ENCODE measurements at regions not wholly inside any gene's neighbourhood (a gene's known extent, or its start where the extent isn't known, plus 50 kb on each side); places are given as distances from the start of the nearest gene placed in this dataset.

DNA sequence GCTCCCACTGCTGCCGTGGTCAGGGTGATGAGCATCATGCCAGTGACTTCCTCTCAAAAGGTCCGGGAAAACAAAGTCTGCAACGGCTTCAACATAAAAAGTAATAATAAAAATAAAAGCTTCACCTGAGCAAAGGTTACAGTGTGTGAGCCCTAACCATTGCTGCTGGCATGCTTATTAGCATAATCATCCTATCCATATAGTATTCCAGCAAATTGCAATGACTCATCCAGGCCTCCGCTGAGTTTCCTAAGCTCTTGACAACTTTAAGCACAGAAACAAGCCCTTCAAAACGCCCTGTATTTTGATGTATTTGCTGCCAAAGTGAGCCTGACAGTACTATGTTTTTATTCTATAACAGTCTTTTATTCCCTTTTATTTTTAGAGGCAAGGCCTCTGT, 100.5 kb downstream of the AASDH start:
- DNase-seq (ENCODE audit: low spot score), result no peak

DNA sequence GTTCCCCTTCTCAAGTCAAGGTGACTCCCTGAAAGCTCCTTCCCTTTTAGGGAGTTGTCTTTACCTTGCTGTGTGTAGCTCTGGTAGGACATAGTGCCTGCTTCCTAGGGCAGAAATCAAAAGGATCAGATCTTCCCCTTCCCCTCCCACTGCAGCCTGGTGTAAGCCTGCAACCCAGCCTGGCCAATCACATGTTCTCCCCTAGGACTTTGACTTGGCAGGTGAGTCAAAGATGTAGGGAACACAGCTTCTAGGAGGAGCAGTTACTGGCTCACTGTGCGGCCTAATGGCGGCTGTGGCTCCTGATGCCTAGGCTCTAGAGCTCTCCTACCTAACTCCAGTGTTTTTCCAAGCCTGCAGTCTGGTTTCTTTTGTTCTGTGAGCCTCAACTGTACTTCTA, 103.9 kb downstream of the AASDH start:
- no peak for DNase-seq (ENCODE audit: low spot score)

DNA sequence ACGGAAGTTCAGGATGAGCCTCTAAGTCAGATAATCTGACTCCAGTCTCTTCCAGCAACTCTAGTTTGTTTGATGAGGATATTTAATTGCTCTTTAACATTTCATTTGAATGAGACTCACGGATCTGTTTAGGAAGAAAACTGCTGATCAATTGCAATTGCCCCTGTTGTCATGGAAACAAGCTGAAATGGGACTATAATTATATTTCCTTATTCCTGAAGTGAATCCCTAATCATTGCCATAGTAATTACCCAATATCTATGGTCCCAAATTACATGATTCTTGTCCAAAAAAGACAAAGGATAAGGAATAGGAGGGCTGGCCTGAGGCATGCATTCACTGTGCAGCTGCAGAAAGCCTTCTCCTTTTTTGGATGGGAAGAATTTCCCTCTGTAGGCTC, 105.3 kb downstream of the AASDH start:
- no peak for DNase-seq (ENCODE audit: low spot score)

DNA sequence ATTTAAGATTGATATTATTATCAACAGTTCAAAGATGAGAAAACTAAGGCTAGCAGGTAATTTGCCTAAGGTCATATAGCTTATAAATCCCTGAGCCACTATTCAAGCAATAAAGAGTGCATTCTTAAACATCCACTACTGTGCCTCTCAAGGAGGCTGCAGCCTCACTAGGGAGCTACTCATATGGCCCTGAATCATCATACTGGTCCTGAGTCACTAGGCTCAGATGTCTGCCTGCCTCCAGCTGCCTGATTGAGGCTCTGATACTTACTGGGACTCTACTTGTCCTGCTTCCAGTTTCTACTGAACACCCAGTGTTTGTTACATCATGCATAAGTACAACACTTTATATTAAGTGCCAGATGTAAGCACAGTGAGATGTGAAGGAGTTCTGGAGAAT, 110.7 kb downstream of the AASDH start:
- no peak for DNase-seq (ENCODE audit: low spot score)

DNA sequence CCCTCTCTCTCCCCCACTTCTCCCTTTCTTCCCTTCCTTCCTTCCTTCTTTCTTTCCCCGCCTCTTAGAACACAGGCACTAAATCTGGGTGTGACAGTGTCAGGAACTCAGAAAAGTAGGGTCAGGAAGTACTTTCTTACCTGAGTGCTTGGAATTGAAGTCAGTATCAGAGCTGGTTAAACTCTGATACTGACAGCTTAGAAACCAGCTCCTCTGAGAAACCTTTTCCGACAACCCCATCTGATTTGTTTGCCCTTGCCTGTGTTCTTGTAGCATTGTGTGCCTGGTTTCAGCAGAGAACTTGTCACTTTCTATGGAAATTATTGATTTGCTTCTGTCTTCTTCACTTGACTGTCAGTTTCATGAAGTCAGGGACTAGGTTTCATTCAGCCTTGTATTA, 113.9 kb downstream of the AASDH start:
- DNase-seq (ENCODE audit: low spot score), result no peak

DNA sequence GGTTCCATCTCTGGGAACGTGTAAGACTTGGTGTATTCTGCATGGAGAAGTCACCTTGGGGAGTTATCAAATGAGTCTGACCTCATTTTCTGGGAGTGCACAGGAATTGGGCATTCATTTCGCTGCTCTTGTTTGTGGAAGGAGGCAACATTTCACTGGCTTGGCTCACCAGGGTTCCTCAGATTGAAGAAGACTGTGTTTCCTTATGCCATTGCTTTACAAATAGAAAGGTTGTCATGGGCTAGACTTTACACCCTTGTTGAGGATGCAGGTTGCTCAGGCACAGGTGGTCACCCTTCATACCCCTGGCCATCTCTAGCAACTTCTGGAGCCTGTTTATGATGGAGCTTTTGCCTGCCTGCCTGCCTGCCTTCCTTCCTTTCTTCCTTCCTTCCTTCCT, 114.4 kb downstream of the AASDH start:
- no peak for DNase-seq (ENCODE audit: low spot score)

DNA sequence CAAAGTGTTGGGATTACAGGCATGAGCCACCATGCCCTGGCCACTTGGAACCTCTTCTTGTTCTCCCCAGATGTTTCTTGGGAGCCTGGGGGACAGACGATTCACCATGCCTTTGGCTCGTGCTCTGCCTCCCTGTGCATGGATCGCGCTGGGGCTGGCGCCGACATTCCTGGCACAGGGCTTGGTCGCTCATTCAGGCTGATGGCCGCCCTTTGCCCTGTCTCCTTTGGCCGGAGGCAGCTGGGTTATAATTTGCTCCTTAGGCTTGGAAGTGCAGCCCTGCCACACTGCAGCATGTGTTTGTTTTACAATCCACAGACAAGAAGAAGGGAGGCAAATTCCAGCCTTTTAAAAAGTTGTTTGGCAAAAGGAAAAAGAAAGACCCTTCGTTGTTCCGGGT, 115.3 kb downstream of the AASDH start:
- DNase-seq (ENCODE audit: low spot score), result no peak

DNA sequence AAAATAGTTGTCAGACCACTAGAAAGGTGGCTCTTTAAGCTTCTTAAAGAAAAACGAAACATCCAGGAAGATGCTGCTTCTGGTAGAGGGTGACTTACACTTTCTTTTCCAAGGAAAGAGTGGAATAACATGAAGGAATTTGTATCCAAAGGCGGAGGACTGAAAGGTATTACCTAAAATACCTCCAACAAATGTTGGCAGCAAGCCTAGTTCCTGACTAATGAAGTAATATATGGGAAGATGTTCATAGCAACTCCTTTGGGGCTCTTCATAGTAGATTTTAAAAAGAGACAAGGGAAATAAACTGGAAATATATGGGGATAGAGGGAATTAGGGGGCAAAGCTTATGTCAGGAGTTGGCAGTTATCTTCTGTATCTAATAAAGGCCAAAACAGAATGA, 116.2 kb downstream of the AASDH start:
- DNase-seq (ENCODE audit: low spot score), result no peak

DNA sequence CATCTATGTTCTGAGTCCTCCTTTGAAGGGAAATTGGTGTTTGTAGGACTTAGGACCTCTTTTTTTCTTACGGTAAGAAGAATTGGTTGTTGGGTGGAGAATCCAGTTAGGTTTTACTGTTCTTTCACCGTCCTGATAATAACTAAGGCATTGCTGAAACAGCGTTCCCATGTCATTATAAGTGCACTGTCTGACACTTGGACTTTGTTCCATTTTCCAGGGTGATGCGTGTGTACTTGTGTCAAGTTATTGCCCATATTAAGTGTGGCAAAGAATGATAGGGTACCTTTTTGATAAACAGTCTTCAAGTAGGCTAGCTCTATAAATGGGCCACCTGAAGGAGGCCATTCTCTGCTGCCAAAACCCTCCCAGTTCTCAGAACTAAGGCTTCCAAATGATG, 119.7 kb downstream of the AASDH start:
- DNase-seq (ENCODE audit: low spot score), result no peak

DNA sequence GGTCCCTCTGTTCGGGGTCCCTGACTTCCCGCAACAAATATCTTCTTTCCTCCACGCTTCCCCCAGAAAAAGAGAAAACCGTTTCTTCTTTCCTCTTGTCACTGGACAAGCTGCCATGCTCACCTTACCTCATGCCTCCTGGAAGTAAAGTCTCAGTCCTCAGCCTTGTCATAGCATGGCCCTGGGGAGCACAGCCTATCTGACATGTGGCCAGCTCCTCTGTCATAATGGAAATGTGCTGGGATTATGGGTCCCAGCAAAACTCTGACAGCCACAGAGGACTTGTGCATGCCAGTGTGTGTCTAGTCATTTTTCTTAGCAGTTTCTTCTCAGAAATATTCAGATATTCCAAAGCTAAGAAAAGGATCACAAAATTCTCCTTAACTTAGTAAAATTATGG, 122.4 kb downstream of the AASDH start:
- no peak for DNase-seq (ENCODE audit: low spot score)

DNA sequence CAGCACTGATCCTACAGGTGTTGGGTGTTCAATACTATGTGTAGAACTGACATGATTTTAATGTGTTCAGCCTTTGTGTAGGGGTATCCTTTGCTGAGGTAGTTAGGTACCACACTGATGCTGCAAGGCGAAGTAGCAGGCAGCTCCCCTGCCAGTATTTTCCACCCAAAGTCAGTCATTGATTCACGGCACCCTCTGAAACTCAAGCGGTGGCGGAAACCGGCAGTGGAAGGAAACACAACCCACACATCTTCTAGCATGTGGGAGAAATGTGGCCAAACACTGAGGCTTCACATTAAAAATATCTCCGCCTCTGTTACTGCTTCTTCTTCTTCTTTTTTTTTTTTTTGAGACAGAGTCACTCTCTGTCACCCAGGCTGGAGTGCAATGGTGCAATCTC, 126.3 kb downstream of the AASDH start:
- DNase-seq (ENCODE audit: low spot score), result no peak

DNA sequence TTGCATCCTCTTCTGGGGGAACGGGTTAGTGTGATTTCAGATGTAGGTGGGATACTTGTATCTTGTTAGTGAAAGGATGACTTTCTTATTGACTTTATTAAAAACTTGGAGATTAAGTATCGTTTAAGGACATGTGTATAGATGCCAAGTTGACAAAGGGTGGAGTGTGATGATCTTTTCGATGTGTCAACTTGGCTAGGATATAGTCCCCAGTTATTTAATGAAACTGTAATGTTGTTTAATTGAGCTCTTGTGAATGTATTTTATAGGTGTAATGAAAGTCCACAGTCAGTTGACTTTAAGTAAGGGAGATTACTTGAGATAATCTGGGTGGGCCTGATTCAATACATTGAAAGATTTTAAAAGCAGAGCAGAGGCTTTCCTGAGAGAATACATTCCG, 127.0 kb downstream of the AASDH start:
- DNase-seq (ENCODE audit: low spot score), result no peak

DNA sequence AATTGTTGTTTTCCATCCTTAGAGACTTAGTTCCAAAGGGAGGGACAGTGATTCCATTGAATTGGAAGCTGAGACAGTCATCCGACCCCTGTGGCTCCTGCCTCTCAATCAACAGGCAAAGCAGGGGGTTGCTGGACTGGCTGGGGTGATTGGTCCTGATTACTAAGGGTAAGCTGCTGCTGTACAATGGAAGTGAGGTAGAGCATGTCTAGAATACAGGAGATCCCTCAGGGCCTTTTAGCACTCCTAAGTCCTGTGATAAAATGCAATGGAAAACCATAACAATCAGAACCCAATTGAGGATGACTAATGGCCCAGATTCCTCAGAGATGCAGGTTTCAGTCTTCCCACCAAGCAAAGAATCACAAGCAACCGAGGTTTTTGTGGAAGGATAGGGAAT, 127.6 kb downstream of the AASDH start:
- no peak for DNase-seq (ENCODE audit: low spot score)

DNA sequence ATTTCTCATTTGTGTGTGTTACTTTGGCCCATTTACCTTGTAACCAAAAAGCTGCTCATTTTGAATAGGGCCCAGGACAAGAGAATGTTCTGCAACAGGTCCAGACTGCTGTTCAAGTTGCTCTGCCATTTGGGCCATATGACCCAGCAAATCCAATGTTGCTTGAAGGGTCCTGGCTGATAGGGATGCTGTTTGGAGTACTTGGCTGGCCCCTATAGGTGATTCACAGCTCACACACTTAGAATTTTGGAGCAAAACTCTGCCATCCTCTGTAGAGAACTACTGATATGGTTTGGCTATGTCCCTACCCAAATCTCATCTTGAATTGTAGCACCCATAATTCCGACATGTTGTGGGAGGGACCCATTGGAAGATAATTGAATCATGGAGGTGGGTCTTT, 131.5 kb downstream of the AASDH start:
- DNase-seq (ENCODE audit: low spot score), result no peak

DNA sequence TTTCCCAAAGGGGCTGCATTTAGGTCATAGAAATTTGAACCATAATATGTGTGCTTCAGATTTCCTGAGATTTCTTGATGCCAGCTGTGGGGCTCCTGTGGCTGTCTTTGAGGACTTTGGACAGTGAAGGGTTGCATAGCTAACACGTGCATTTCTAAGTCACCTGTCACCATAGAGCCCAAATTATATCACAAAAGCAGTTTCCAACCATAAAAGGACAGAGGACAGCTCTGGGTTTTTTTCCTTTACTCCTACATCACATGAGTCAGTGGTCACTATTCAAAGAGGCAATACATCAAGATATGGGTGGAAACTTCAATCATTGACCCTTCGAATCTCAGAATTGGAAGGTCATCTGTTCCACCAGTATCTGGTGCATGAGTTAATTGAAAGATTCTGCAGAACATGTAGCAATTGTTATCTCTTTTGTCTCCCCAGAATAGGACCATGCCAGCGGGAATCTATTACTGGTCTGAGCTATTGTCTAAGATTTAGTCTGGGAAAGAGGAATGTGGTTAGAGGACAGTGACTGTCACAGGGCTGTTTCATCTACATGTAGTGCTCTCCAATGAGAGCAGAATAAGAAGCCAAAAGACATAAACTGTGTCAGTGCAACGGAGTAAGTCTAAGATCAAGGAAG, 133.5 kb downstream of the AASDH start:
- no peak for DNase-seq (ENCODE audit: low spot score)

DNA sequence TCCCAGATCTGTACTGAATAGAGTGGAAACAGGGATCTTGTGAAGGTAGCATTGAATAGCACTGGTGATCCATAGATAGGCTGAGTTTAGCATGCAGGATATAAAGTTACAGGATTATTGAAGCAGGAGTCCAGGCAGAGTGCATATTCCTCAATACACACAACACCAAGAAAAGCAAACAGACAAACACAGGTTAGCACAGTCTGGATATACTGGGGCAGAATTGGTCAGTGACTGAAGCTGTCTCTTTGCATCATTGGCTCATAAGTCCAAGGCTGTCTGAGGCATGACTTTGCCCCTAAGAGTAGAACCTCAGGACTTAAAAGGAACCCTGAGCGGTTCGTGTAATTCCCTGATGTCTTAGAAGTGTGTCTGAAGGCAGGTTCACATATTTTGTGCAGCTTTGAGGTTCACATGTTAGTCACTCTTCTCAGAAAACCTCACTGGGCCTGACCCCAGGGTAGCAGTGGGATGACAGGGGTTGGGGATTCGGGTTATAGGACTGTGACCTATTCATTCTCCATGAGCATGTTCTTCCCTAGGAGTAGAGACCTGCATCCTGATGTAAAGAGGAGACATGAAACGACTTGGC, 134.6 kb downstream of the AASDH start:
- DNase-seq (ENCODE audit: low spot score), result no peak

DNA sequence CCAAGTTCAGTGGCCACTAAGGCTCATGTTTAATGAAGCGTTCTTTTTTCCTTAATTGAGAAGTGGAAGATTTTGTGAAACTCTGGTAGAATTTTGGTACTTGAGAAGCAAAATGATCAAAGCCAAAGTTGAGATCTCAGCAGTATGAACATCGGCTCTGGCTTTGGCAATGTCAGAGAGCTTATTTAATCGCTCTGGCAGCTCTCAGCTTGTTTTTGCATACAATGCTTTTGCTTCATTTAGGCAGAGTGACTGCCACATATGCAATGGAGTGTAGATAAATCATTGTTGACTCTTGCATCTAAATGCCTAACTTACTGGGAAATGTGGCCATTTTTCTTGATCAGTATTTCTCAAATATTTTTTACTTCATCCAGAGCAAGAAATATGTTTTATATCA, 135.7 kb downstream of the AASDH start:
- no peak for DNase-seq (ENCODE audit: low spot score)

DNA sequence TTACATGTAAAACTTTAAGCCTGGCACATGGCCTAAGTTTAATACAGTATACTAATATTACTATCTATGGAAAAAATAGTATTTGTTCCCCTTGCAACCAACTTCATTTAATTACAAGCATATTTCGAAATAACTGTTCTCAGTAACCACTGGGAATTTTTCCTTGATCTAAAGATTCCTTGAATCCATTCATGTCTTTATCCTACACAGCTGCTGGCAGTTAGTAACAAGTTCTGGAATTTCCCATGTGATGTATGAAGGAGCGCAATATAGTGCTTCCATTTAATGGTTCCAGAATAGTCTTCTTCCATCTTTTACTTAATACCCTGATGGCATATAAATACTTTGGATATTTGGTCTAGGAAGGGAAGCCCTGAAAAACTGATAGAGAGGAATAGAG, 136.5 kb downstream of the AASDH start:
- no peak for DNase-seq (ENCODE audit: low spot score)

DNA sequence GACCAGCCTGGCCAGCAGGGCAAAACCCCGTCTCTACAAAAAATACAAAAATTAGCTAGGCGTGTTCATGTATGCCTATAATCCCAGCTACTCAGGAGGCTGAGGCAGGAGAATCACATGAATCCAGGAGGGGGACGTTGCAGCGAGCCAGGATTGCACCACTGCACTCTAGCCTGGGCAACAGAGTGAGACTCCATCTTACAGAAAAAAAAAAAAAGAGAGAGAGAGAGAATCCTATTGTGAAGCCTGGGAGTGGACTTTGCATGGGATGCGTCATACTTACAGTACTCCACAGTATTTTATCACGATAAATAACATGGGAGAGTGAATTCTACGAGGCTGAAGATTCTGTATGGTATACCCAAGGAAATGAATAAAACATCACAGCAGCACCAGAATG, 139.6 kb downstream of the AASDH start:
- no peak for DNase-seq (ENCODE audit: low spot score)

DNA sequence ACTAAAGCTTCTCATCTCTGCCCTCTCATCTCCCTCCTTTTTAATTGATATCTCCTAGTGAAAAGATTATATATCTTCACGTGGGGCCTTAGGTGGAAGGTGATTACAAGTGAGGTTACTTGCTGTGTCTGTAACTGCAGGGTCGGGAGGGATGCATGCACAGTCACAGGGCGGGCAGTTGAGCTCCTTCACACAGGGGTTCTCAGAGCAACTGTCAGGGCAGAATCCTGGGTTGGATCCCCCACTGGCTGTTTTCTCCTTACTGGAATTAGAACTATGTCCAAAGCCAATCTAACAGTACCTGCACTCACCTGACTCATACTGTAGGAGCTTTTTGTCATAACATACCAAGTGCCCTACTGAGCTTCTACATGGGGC, 141.1 kb downstream of the AASDH start:
- no peak for DNase-seq (ENCODE audit: low spot score)

DNA sequence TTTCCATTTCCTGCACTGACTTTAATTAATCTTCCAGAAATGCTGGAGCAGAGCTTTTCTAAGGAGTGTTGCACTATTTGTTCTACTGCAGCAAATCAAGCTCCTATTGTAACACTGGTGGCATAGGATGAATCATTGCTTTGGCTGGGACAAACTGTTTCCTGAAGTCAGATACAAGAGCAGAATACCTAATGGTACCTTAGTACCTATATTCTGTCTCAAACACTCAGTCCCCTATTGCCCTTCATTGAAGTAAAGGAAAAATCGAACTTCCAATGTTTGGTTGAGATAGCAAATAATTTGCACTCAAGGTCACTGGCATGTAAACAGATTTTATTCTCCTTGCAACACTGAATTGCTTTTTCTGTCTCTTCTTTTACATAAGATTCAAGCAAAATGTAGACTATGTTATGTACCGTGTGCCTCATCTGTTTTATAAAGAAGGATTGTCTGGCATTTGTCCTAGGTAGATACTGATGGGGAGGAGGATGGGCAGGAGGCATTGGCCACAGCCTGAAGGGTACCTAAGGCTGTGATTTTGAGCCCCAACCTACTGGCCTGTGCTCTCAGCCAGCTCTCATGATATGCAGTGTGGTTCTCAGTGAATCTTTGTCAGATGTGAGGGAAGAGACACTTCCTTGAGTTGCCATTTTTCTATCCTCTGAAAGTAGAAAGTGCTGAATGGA, 141.6 kb downstream of the AASDH start:
- DNase-seq (ENCODE audit: low spot score), result no peak

DNA sequence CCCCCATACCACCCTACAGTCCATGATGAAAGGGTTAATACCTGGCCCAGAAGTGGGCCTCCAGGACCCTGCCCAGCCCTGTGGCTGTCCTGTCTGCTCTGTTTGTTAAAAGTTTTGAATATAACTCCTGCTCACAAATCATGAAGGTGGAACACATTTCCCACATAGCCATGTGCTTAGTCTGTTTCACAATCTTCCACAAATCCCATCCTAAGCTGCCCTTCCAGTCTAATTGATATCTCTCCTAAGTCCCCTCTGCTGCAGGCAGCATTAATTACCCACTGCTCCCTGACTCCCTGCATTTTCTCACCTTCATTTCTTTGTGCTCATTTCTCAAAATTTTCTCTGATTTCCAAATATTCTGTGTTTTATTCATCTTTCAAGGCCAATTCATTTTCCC, 142.6 kb downstream of the AASDH start:
- no peak for DNase-seq (ENCODE audit: low spot score)

DNA sequence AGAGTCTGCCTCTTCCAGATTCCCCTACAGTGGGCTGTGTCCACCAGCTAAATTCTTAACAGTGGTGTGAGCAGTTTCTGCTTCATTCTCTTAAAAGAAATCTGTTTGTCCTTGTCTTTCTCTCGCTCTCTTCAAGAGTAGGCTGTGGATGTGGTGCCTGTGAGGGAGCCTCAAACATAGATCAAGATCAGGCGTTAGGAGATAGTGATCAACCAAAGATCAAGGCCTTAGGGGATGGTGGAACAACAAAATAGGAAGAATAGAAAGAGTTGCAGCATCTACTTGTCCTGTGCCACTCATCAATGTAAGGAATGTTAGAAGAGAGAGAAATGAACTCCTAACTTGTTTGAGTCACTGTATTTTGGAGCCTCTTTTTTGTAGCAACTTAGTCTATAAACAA, 144.2 kb downstream of the AASDH start:
- DNase-seq (ENCODE audit: low spot score), result no peak

DNA sequence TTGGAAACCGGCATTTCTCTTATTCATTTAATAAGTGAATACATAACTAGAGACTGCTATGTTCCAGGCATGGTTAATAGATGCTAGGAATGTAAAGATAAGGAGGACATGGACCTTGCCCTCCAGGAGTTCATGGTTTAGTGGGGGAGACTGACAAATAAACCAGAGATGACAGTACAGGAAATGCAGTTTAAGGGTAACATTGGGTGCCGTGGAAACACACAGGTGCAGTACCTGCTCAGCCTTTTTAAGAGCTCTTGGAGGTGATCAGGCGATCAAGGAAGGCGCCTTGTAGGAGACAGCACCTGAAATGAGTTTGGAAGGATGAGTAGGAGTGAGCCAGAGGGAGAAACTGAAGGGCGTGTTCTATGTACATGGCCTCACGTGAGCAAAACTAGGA, 145.8 kb downstream of the AASDH start:
- DNase-seq (ENCODE audit: low spot score), result peak; percentile 43

Measured in LoVo (cell line).